Breast epithelium (tissue), 3 donors: ENCODE measurements at regions not wholly inside any gene's neighbourhood (a gene's known extent, or its start where the extent isn't known, plus 50 kb on each side); places are given as distances from the start of the nearest gene placed in this dataset.
"Not testable (repeated sequence)": the region's sequence is repeated elsewhere in the genome, so short reads cannot be mapped to it uniquely, and the experiment has no call there.

Source experiments
- CTCF ChIP-seq, 3 donors: fragments of 450-650 bp; IDR thresholded peaks; one replicate each; pipeline ENCODE4 v1.5.1; 2016 to 2017; ENCODE audit warnings: antibody characterized with exemption in 3 of 3, mild to moderate bottlenecking in 3 of 3, moderate library complexity in 3 of 3
- POLR2A ChIP-seq: fragments of 450-650 bp; IDR thresholded peaks from one replicate; pipeline ENCODE4 v1.6.1; 2016; ENCODE audit warnings: antibody characterized with exemption, mild to moderate bottlenecking, moderate library complexity
- POLR2AphosphoS5 ChIP-seq, 3 donors: sonication (generic); formaldehyde crosslinking; IDR thresholded peaks; one replicate each; pipeline ENCODE4 v1.6.1; 2017; ENCODE audit warnings: antibody characterized with exemption in 3 of 3

- not testable (repeated sequence) for TF ChIP-seq CTCF (IDR thresholded peaks at IDR 0.05); POLR2A; POLR2AphosphoS5 (IDR thresholded peaks at IDR 0.05)
These were observed 192.4 kb upstream of the C16orf82 start for GRCh38 chr16:26874318-26874717.
